GM18517 (cell line): ENCODE measurements at regions not wholly inside any gene's neighbourhood (a gene's known extent, or its start where the extent isn't known, plus 50 kb on each side); places are given as distances from the start of the nearest gene placed in this dataset.
"Not testable (repeated sequence)": the region's sequence is repeated elsewhere in the genome, so short reads cannot be mapped to it uniquely, and the experiment has no call there.

ENCODE experiments used
- ATAC-seq: cut with Tn5 transposase; IDR thresholded peaks from one replicate; pipeline ENCODE4 v1.9.1; 2021; ENCODE audit warnings: mild to moderate bottlenecking, moderate library complexity; ENCODE audit not compliant: unreplicated experiment

DNA sequence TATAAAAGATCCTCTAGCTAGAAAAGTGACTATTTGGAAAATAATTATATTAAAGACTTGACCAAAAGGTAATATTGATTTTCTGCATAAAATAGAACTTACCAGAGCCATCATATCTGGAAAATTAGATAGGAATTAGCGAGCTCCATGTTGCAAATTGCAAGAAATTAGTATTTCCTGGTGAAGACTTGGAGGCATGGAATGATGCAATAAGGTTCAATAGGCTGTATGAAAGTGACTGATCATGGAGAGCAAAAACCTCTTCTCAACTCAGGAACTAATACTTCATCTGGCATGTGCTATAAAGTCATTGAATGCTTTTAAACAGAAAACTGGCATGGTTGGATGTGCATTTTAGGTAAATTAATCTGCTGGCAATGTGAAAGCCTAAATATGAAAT, 66.3 kb upstream of the UFM1 start:
- ATAC-seq = no peak

DNA sequence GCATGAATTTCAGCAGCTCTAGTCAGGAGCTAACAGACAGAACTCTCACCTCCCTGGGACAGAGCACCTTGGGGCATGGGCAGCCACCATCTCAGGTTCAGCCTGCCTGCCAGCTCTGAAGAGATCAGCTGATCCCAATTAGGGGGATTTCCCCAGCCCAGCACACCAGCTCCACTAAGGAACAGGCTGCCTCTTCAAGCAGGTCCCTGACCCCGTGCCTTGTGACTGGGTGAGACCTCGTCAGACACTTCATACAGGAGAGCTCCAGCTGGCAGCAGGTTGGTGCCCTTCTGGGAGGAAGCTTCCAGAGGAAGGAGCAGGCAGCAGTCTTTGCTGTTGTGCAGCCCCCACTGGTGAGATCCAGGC, 84.5 kb upstream of the UFM1 start:
- no peak for ATAC-seq

DNA sequence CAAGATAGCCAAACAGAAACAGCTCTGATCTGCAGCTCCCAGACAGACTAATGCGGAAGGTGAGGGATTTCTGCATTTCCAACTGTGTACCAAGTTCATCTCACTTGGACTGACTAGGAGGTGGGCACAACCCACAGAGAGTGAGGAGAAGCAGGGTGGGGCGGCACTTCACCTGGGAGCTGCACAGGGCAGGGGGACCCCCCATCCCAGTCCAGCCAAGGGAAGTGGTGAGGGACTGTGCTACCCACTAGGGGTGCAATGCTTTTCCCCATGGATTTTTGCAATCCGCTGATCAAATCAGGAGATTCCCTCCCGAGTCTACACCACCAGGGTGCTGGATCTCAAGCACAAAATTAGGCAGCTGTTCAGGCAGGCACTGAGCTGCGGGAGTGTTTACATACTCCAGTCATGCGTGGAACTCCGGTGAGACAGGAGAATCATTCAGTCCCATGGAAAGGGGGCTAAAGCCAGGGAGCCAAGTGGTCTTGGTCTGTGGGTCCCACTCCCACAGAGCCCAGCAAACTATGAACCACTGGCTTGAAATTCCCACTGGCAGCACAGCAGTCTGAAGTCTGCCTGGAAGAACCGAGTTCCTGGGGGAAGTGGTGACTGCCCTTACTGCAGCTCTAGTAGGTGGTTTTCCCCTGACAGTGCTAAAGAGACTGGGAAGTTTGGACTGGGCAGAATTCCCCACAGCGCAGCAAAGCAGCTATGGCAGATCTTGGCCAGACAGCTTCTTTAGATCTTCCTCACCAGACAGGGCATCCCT, 85.1 kb upstream of the UFM1 start:
- no peak for ATAC-seq

DNA sequence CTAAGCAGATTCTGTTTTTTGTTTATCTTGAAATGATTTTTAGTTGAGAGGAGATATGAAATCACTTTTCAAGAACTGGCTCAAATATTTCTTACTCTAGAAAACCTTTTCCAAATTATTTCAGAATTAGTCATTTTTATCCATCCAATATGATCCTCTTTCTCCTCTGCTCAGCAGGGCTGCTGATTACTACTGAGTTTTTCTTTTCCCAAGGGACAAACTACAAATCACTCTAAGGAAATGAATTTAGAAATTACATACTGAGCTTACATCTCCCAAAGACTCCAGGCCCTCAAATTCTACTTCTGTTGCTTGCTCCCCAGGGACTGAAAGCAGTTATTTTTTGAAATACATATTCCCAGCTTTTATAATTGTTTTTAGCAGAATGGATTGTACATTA, 87.4 kb upstream of the UFM1 start:
- ATAC-seq = no peak

DNA sequence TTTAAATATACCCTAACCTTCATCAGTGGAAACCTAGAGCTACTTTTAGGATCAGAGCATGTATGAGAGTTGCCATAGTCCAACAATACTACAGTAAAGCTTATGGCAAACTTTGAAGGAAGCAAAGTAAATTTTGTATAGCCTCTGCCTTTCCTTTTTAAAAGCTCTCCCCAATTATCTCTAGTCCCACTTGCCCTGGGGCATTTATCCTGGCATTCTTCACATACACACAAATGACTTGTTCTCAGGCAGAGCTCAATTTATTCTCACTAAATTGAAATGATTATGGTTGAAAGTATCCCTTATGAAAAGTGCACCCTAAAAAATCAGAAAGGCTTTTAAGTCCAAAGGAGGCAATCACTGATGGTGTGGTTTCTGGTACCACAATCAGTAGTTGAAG, 94.1 kb upstream of the UFM1 start:
- ATAC-seq = no peak

DNA sequence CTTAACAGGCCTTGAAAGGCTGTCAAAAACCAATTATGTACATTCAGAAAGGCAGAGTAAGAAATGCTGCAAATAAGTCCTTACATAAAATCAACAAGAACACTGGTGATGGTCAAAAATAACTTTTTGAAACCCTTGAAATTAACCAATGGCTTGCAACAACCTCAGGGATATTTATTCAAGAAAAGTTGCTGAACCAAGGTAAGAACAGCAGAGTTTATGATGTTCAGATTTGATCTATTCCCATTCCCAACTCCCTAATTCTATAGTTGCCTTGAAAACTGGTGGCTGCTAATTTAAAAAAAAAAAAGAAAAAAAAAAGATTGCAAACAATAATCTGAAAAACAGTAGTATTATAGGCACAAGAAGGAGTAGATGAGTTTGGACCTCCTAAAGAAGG, 109.8 kb upstream of the UFM1 start:
- ATAC-seq = no peak

DNA sequence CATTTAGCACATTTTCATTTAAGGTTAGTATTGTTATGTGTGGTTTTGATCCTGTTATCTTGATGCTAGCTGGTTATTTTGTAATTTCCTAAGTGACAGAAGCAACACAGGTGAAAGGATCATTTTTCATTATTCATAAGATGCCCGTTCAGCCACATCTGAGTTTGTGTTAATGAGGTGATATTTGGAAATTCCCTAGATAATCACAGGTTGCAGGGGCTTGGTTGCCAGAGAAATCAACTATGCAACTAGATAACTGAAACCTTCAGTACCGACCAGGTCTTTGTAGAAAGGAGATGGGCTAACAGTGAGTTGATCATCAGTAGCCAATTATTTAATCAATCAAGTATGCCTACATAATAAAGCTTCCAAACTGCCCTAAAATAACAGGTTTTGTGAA, 121.3 kb upstream of the UFM1 start:
- ATAC-seq = no peak

DNA sequence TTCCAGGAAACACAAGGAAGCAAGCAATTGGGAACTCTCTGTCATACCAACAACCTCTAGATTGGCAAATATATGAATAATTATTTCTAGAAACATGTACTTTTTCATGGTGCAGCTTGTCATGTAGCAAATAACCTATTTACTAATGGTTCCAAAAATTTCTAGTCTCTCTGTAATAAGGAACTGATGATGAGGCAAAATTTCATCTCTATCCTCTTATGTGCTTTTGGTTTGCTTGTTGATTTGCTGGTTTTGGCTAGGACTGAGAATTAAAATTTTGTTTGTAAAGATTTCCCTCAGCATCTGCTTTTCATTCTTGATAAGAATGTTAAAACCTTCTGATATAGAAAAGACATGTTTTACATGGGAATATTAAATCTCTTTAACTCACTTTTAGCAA, 123.2 kb upstream of the UFM1 start:
- ATAC-seq = no peak

DNA sequence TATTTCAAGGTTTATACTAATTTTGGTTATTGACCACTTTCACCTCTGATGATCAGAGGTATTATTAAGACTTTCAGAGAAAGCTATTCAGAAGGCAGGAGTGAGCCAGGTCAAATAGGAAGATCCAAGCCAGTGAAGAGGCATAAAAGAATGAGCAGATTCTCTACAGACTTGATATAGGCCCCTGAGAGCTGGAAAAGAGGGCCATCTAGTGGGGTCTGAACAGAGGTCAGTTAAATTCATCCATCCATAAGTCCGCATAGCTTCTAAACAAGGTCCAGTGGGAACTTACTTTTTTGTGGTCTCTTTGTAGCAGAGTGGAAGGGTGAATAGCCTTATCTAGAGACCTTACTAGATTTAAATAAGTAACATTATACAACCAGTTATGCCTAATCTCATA, 126.6 kb upstream of the UFM1 start:
- no peak for ATAC-seq

DNA sequence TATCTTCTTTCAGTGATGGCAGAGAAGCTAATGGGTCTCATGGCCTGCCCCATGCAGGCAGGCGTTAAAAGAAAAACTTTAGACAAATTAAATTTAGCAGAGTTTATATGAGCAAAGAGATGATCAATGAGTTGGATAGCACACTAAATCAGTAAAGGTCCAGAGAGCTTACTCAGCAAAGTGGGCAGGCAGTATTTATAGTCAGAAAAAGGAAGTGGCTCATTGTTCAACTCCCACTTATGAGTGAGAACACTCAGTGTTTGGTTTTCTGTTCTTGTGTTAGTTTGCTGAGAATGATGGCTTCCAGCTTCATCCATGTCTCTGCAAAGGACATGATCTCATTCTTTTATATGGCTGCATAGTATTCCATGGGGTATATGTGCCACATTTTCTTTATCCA, 128.5 kb upstream of the UFM1 start:
- ATAC-seq = not testable (repeated sequence)

DNA sequence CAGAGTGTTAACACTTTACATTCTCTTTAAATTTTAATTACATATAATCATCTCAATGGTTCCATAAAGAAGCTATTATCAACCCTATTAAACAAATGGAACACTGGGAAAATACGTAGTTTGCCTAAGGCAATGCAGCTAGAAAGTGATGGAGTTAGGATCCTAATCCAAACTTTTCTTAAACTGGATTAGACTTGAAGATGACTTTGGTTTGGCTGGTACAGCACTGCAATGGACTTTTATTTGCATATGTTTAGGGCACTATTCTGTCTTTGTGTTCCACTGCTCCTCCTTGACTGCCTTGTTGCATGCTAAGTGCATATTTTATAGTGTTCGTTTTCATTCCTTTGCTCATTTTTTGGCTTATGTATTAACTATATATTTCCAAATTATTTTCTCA, 133.5 kb upstream of the UFM1 start:
- no peak for ATAC-seq

DNA sequence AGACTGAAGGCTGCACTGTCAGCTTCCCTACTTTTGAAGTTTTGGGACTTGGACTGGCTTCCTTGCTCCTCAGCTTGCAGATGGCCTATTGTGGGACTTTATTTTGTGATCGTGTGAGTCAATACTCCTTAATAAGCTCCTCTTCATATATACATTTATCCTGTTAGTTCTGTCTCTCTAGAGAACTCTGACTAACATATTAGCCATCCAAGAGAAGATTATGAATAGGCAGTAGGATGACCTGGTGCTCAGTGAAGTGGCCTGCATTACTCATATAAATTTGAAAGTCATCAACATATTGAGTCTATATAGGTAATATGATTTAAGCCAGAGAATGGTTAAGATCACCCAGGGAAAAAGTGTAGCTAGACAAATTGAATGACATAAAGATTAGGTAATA, 136.3 kb upstream of the UFM1 start:
- no peak for ATAC-seq

DNA sequence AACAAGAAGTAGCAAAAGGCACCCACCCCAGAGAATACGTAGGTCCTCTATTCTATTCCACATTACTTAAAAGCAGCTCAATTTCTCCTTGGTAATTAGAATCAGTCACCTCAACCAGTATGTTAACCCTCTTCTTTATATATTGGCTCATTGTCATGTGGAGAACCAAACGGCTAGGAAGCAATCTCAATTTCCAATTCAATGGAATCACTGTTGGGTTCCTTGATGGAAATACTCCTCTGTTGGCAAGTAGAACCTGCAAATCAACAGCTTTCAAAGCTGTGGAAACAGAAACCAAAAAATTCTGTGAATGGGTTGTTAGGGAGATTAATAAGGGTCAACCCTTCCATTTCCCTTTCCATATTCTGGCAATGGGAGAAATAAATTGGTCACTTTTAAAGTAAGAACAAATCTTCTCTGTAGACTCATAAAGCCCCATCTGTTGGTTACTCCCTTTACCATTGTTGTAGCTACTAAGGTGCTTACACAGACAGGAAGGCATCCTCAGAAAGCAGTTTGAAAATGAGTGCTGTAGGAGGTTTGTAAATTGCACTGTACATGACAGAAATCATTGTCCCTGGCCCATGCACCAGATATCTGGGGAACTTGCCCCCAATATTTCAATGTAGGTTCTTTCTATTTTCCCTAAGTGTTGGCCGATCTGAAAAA, 138.6 kb upstream of the UFM1 start:
- no peak for ATAC-seq

DNA sequence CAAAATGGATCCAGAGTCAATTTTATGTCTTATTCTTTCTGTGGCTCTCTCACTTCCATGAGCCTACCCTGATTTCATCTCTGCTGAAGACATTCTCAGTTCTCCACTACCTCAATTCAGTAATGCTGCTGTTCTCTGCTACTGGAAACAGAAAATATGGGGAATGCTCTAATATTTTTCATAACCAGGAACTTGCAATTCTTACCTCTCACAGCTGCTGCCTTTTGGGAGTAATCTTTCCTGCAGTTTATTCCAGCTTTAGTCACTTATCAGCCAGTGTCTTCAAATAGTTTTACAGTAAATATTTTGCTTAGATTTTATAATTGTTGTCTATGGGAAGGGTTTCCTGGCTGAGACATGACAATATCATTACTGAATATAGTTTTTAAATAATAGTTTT, 145.1 kb upstream of the UFM1 start:
- ATAC-seq = no peak

DNA sequence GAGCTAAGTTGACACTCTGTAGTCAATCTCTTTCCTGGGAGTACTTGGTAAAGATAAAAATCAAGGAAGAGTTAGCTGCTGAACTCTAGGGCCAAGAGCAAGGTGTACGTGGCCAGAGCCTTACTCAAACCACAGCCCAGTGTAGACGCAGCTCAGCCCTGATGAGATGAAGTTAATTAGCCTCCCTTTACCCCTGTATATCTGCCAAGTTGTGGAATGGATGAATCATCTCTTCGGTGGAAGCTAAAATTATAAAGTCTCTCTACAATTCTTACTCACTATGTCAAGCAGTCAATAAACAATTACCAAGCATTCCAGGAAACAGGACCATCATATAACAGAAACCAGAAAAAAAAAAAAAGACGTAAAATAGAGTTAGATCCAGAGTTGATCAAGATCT, 146.9 kb upstream of the UFM1 start:
- ATAC-seq = no peak

DNA sequence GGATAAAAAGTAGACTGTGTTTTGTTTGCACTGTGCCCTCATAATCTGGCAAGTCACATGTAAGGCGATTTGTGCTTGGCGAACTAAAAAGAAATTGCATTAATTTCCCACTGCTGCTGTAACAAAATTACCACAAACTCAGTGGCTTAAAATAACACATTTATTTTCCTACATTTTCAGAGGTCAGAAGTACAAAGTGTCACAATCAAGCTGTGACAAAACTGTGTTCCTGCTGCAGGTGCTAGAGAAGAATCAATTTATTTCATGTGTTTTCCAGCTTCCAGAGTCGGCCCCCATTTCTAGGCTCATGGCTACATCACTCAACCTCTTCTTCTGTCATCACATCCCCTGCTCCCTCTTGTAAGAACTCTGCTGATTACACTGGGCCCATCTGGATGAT, 158.6 kb upstream of the UFM1 start:
- ATAC-seq = no peak

DNA sequence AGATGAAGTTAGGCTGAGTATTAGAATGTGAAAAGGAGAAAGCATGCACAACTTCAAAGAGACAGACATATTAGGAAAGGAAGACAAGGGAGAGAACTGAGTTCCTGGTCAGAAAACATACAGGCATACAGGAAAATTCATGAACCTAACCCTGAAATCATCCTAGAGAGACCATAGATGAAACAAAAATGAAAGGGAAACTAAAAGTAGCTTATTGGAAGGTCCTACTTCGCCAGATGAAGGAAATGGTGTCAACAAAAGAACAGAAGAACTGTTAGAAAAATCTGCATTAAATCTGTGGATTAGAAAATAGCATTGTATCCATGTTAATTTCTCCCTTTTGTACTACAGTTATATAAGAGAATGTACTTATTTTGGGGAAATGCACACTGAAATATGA, 169.0 kb upstream of the UFM1 start:
- peak; percentile 77 for ATAC-seq

DNA sequence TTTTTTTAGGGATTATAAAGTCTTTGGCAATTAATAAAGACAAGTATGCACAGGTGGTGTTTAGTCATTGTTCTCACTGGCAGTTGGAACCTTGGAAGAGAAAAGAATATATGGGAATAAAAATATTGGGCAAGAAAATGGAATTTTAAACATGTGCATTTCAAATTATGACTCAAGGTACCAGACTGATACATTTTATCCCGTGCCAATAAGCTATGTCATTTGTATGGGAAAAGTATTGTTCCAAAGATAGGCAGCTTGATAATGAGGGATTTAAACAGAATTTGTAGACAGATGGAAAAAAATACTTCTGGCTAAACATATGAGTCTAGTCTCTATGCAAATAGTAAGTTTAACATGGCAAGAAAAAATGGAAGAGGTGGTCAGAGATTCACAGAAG, 169.5 kb upstream of the UFM1 start:
- ATAC-seq = no peak

DNA sequence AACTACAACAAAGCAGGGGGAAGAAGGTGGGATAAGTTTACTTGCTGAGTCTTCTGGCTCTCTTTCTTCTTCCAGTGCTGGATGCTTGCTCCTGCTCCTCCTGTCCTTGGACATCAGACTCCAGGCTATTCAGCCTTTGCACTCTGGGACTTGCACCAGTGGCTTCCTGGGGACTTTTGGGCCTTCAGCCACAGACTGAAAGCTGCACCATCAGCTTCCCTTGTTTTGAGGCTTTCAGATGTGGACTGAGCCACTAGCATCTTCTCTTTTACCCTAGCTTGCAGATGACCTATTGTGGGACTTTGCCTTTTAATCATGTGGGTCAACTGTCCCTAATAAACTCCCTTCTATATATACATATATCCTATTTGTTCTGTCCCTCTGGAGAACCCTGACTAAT, 173.0 kb upstream of the UFM1 start:
- no peak for ATAC-seq

DNA sequence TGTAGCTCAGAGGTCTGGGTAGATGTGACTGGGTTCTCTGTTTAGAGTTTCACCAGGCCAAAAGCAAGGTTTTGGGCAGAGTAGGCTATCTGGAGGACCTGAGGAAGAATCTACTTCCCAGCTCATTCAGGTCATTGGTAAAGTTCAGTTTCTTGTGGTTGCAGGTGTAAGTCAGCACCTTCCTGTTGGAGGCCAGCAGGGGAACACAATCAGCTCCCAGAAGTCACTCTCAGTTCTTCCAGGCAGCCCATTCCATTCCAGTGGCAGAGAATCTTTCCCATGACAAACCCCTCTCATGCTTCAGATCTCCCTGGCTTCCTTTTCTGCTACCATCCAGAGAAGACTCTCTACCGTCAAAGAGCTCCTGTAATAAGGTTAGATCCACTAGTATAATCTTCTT, 176.2 kb upstream of the UFM1 start:
- ATAC-seq = no peak

DNA sequence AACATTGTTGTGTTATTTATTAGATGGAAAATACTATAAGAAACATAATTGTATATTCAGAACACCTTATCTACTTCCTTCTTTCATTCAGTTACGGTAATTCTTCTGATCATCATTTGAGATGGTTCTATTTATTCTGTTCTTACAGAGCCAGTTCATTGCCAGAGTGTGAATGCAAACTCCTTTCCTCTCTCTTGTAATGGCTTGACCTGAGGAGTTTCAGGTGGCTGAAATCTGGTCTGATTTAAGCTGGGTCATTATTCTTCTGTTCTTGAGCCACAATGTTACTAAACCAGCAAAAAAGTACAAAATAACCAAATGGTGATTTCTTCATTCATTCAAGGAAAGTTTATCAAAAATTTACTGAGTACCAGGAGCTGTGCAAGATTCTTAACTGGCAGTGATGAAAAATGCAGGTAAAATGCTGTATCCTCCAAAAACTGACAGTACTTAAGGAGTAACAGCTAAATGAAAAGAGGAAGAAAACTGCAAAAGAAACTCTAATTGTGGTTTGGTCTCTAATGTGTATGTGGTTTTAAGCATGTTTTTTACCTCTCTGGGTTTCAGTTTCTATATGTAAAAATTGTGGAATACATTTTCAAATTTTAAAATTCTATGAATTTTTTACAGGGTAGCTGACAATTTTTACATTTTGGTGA, 182.4 kb upstream of the UFM1 start:
- ATAC-seq = peak; percentile 96

DNA sequence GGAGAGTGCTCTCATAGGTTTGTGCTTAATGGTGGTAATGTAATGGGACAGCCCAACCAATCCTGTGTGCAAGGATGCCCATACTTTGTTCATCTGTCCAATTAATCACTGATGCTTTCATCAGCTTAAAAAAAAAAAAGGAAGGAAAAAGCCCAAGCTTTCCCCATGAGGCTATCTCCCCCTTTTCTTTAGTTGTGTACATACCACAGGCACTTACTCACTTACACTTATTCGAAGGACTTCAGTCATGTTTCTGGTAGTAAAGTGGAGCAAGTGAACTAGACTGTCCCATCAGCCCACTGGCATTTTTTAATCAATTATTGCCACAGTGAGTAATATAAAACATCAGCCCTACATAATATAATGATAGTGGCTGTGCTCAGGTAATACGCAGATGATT, 183.5 kb upstream of the UFM1 start:
- ATAC-seq = no peak
